Right renal pelvis (tissue), 4 donors: ENCODE measurements at regions not wholly inside any gene's neighbourhood (a gene's known extent, or its start where the extent isn't known, plus 50 kb on each side); places are given as distances from the start of the nearest gene placed in this dataset.
"Not testable (repeated sequence)": the region's sequence is repeated elsewhere in the genome, so short reads cannot be mapped to it uniquely, and the experiment has no call there.

Experiments used
- DNase-seq, 4 donors: peaks; one replicate each; pipeline ENCODE4 v3.0.0-alpha.2; 2013; ENCODE audit warnings: low read depth in 4 of 4, low spot score in 3 of 4, missing footprints in 1 of 4

- no peak for DNase-seq
Observed at GRCh38 chr2:15681089-15681885, 89.6 kb downstream of the DDX1 start.

- DNase-seq: no peak
Observed at GRCh38 chr2:15682354-15682753, 90.7 kb downstream of the DDX1 start.

GRCh38 chr2:15684161-15685039, 92.7 kb downstream of the DDX1 start:
- no peak for DNase-seq

GRCh38 chr2:15685143-15685542, 93.5 kb downstream of the DDX1 start:
- no peak for DNase-seq

GRCh38 chr2:15686643-15687042, 95.0 kb downstream of the DDX1 start:
- no peak for DNase-seq

- no peak for DNase-seq
Observed at GRCh38 chr2:15687243-15687642, 95.6 kb downstream of the DDX1 start.

GRCh38 chr2:15687720-15688119, 96.1 kb downstream of the DDX1 start:
- DNase-seq: no peak

- no peak for DNase-seq
Observed at GRCh38 chr2:15688924-15689568, 97.4 kb downstream of the DDX1 start.

- DNase-seq: no peak
Observed at GRCh38 chr2:15689654-15690053, 98.0 kb downstream of the DDX1 start.

- no peak for DNase-seq
Observed at GRCh38 chr2:15691586-15692310, 100.1 kb downstream of the DDX1 start.

GRCh38 chr2:15692551-15693377, 101.1 kb downstream of the DDX1 start:
- DNase-seq: no peak

- DNase-seq: no peak
Observed at GRCh38 chr2:15693382-15693781, 101.7 kb downstream of the DDX1 start.

- DNase-seq: no peak
Observed at GRCh38 chr2:15693926-15694588, 102.4 kb downstream of the DDX1 start.

- DNase-seq: no peak
Observed at GRCh38 chr2:15694589-15694986, 102.9 kb downstream of the DDX1 start.

- no peak for DNase-seq
Observed at GRCh38 chr2:15695582-15696330, 104.1 kb downstream of the DDX1 start.

- DNase-seq: not testable (repeated sequence)
Observed at GRCh38 chr2:15696606-15697170, 105.0 kb downstream of the DDX1 start.

GRCh38 chr2:15700131-15700530, 108.5 kb downstream of the DDX1 start:
- no peak for DNase-seq
